GM12878 (cell line): ENCODE measurements at regions not wholly inside any gene's neighbourhood (a gene's known extent, or its start where the extent isn't known, plus 50 kb on each side); places are given as distances from the start of the nearest gene placed in this dataset.

Source experiments
- ATAC-seq: fragments of 200-7000 bp; cut with Tn5 transposase; 3 replicates; pipeline ENCODE4 v1.9.1; 2020; ENCODE audit warnings: mild to moderate bottlenecking, moderate library complexity
- BruUV-seq: library from RNA; stranded (reverse); fragments of 400-500 nt; replicated peaks from 2 replicates; lab custom pipeline; 2021; lab: Mats Ljungman, UMichigan
- CTCF ChIA-PET: fragments of 300-600 bp; sonication (Branson Sonifier 250); formaldehyde crosslinking; extraction: SDS; loops from one replicate; lab custom pipeline; 2021; ENCODE audit warnings: inconsistent platforms; lab: Yijun Ruan, JAX
- POLR2A ChIA-PET: fragments of 350-600 bp; formaldehyde crosslinking; extraction: SDS; loops from one replicate; lab custom pipeline; 2021; ENCODE audit warnings: inconsistent platforms; lab: Charles Lee
- RAD21 ChIA-PET: fragments of 300-600 bp; sonication (Branson Sonifier 250); formaldehyde crosslinking; loops from one replicate; lab custom pipeline; 2023; ENCODE audit warnings: antibody characterized with exemption; ENCODE audit not compliant: unreplicated experiment; lab: Charles Lee
- SMC1A ChIA-PET: fragments of 300-600 bp; sonication (Branson Sonifier 250); formaldehyde crosslinking; loops from one replicate; lab custom pipeline; 2023; ENCODE audit not compliant: unreplicated experiment, uncharacterized antibody; lab: Charles Lee
- DNase-seq: peaks from one replicate; pipeline ENCODE4 v3.0.0-alpha.2; 2011; ENCODE audit warnings: low read depth, low spot score
- FAIRE-seq: peaks from 3 replicates; lab custom pipeline; 2011; peaks lifted over from hg19 to GRCh38; lab: Jason Lieb, UNC
- H2AFZ ChIP-seq: 2 replicates; pipeline ENCODE4 v1.6.0; 2011; ENCODE audit warnings: low read depth, low read length, control low read depth; ENCODE audit not compliant: control insufficient read depth
- H3K27ac ChIP-seq: 2 replicates; pipeline ENCODE4 v1.5.1; 2011; ENCODE audit warnings: control low read depth; ENCODE audit not compliant: control insufficient read depth, insufficient read depth
- H3K27me3 ChIP-seq, 2 experiments: replicated peaks in 1 of 2; 2 replicates each; pipeline versions ENCODE4 v1.6.0 to v1.6.1; 2011; ENCODE audit warnings: low read length in 1 of 2; ENCODE audit not compliant: control insufficient read depth in 2 of 2, insufficient read depth in 2 of 2
- H3K36me3 ChIP-seq, 2 experiments: 2 replicates each; pipeline ENCODE4 v1.5.1; 2011; ENCODE audit warnings: low read length in 1 of 2; ENCODE audit not compliant: control insufficient read depth in 2 of 2, insufficient read depth in 2 of 2
- H3K4me1 ChIP-seq: 2 replicates; pipeline ENCODE4 v1.6.1; 2011; ENCODE audit warnings: mild to moderate bottlenecking, low read length, moderate library complexity, mixed read lengths; ENCODE audit not compliant: control insufficient read depth, insufficient read depth
- H3K4me2 ChIP-seq: 2 replicates; pipeline ENCODE4 v1.6.0; 2011; ENCODE audit warnings: control low read depth; ENCODE audit not compliant: control insufficient read depth, insufficient read depth
- H3K4me3 ChIP-seq: fragments of 200-600 bp; sonication (generic); 2 replicates; pipeline ENCODE4 v1.5.1; 2016
- H3K79me2 ChIP-seq: 2 replicates; pipeline ENCODE4 v1.6.0; 2011; ENCODE audit warnings: low read length; ENCODE audit not compliant: control insufficient read depth, insufficient read depth
- H3K9ac ChIP-seq: 2 replicates; pipeline ENCODE4 v1.8.0; 2011; ENCODE audit warnings: low read length, control low read depth, mixed read lengths; ENCODE audit not compliant: control insufficient read depth, insufficient read depth
- H3K9me3 ChIP-seq: replicated peaks from 3 replicates; pipeline ENCODE4 v1.5.1; 2011; ENCODE audit warnings: mild to moderate bottlenecking, low read length; ENCODE audit not compliant: control insufficient read depth, insufficient read depth
- H4K20me1 ChIP-seq: 2 replicates; pipeline ENCODE4 v1.6.0; 2011; ENCODE audit not compliant: control insufficient read depth, insufficient read depth
- IKZF1 ChIP-seq: fragments of 450-650 bp; conservative IDR thresholded peaks from 2 replicates; pipeline ENCODE4 v1.6.1; 2017; ENCODE audit warnings: antibody characterized with exemption, mild to moderate bottlenecking
- PML ChIP-seq: IDR thresholded peaks from 2 replicates; pipeline ENCODE4 v1.6.1; 2012; ENCODE audit warnings: low read length, inconsistent platforms
- POLR2A ChIP-seq: IDR thresholded peaks from 2 replicates; pipeline ENCODE4 v1.6.1; 2011; ENCODE audit warnings: low read depth, mild to moderate bottlenecking, low read length
- REST ChIP-seq: IDR thresholded peaks from 2 replicates; pipeline ENCODE4 v1.6.1; 2012; ENCODE audit warnings: mild to moderate bottlenecking, low read depth, low read length
- SMARCA5 ChIP-seq: fragments of 450-650 bp; IDR thresholded peaks from 2 replicates; pipeline ENCODE4 v1.6.1; 2017; ENCODE audit warnings: mild to moderate bottlenecking
- WGBS: methylation state at CpG from one replicate; pipeline ENCODE4 v1.1.6; 2016; ENCODE audit warnings: low lambda C conversion rate; ENCODE audit not compliant: insufficient replicate concordance, insufficient coverage; ENCODE audit errors: missing lambda C conversion rate; 5-methylcytosine and 5-hydroxymethylcytosine counted together
- in situ Hi-C: fragments of 300-500 bp; cut with MboI; formaldehyde crosslinking; loops from 9 replicates; pipeline ENCODE4 v1.14.3; 2018; ENCODE audit warnings: mixed read lengths
- intact Hi-C: fragments of 100-400 bp; cut with micrococcal nuclease; formaldehyde crosslinking; loops from one replicate; pipeline ENCODE4 v1.14.2; 2022; ENCODE audit not compliant: unreplicated experiment

GRCh38 chr1:8219530-8219929 is 98.4 kb upstream of the SLC45A1 start:
- no peak for ATAC-seq

More at GRCh38 chr1:8219530-8219929, 98.4 kb upstream of the SLC45A1 start:
- TF ChIP-seq POLR2A, result no peak
- TF ChIP-seq SMARCA5, result no peak
- no peak for TF ChIP-seq IKZF1
- TF ChIP-seq REST, result no peak
- TF ChIP-seq PML, result no peak
- TF ChIP-seq, all 136 proteins: peak for 0
- CTCF ChIA-PET, result no interaction called here
- DNase-seq, result no peak
- Histone ChIP-seq H3K79me2 (no peaks in the 10 kb centered on the region), H3K27ac (no peak overlapping the region), H2AFZ (no peak overlapping the region), H3K27me3 (peaks cover 0 to 3% of the 10 kb centered on the region in 2 experiments; a peak in 2 of 4 replicates), H4K20me1 (no peaks in the 10 kb centered on the region), H3K36me3 (no peaks in the 10 kb centered on the region), H3K4me3 (no peak overlapping the region), H3K4me2 (no peak overlapping the region), H3K4me1 (peaks cover 2% of the 10 kb centered on the region; the same call in 1 of the 2 replicates), H3K9me3 (no peaks in the 10 kb centered on the region), H3K9ac (no peak overlapping the region)
- SMC1A ChIA-PET, result no interaction called here
- FAIRE-seq, result no peak
- RAD21 ChIA-PET, result interaction anchor here (1.0 kb wide), 1 partner anchor 188 kb away, joined by 3 read pairs; no protein-coding TSS in a partner anchor
- POLR2A ChIA-PET, result no interaction called here
- intact Hi-C loops (no loop called here), in situ Hi-C loops (no loop called here)
- 34% methylated on average over 4 of the region's 4 CpGs for WGBS
- BruUV-seq, result no TSS peak
